BLaER1 treated with 17β-estradiol and CSF1 and Interleukin-3, amounts not matched to agents 10 nM and 100 nM (cell line): ENCODE measurements at regions not wholly inside any gene's neighbourhood (a gene's known extent, or its start where the extent isn't known, plus 50 kb on each side); places are given as distances from the start of the nearest gene placed in this dataset.
"Not testable (repeated sequence)": the region's sequence is repeated elsewhere in the genome, so short reads cannot be mapped to it uniquely, and the experiment has no call there.

ENCODE experiments used
- H3K27ac ChIP-seq, 11 experiments: shearing (Covaris generic); formaldehyde crosslinking; 2 replicates each; pipeline ENCODE4 v1.8.1; 2022
- H3K27me3 ChIP-seq, 11 experiments: shearing (Covaris generic); formaldehyde crosslinking; 2 replicates each; pipeline ENCODE4 v1.8.1; 2022
- H3K36me3 ChIP-seq, 11 experiments: shearing (Covaris generic); formaldehyde crosslinking; 2 replicates each; pipeline ENCODE4 v1.8.1; 2022
- H3K4me1 ChIP-seq, 10 experiments: shearing (Covaris generic); formaldehyde crosslinking; 2 replicates each; pipeline ENCODE4 v1.8.1; 2022
- H3K4me2 ChIP-seq, 11 experiments: shearing (Covaris generic); formaldehyde crosslinking; 2 replicates each; pipeline ENCODE4 v1.8.1; 2022
- H3K4me3 ChIP-seq, 10 experiments: shearing (Covaris generic); formaldehyde crosslinking; 2 replicates each; pipeline ENCODE4 v1.8.1; 2022
- H3K9ac ChIP-seq, 11 experiments: shearing (Covaris generic); formaldehyde crosslinking; 2 replicates each; pipeline ENCODE4 v1.8.1; 2022
- H3K9me3 ChIP-seq, 11 experiments: shearing (Covaris generic); formaldehyde crosslinking; replicated peaks in 1 of 11; 2 replicates each; pipeline ENCODE4 v1.8.1; 2022
- H4K20me1 ChIP-seq, 11 experiments: shearing (Covaris generic); formaldehyde crosslinking; 2 replicates each; pipeline ENCODE4 v1.8.1; 2022
- Cebpa-rat ChIP-seq, 11 experiments: shearing (Covaris generic); IDR thresholded peaks; 2 replicates each; pipeline ENCODE4 v1.8.1; 2022

DNA sequence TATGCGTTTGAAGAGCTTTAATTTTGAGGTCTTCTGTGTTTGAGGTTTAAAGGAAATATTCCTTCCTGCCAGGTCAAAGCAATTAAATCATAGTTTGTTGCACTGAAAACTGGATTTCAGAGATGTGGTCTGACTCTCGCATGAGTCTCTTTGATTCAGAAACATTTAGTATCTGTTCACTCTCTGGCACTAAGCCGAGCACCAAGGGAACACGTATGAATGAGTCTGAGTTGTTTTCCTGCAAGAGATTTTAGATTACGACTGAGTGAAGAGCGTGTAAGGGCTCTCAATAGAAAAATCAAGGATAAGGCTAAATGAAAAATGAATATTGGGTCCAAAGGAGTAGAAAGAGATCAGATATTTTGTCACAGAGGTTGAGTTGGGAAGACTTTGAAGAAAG is 875.4 kb upstream of the PRKX start:
- Histone ChIP-seq H3K36me3 (no peaks in the 10 kb centered on the region), H4K20me1 (no peaks in the 10 kb centered on the region), H3K27ac (no peak overlapping the region), H3K4me3 (no peak overlapping the region), H3K4me1 (no peaks in the 10 kb centered on the region), H3K9ac (no peak overlapping the region), H3K27me3 (no peaks in the 10 kb centered on the region), H3K9me3 (no peaks in the 10 kb centered on the region), H3K4me2 (no peak overlapping the region)
- TF ChIP-seq Cebpa-rat (IDR thresholded peaks at IDR 0.05), result no peak

DNA sequence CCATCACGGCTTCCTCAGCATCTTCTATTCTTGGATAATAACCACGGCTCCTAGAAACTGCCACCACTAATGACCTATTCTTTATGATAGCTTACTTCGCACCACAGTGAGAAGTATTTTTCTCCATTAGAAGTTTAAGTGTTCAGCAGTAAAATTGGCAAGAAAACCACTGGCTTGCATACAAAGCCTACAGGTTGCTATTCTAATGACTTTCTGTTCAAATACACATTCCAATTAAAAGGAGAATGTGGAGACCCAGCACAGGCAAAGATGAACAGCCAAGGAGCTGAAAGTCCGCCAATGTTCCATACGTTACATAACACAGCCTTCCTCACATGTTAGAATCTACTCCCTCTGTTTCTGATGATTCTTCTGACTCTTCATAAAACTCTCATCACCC is 875.0 kb upstream of the PRKX start:
- TF ChIP-seq Cebpa-rat (IDR thresholded peaks at IDR 0.05), result no peak
- no peaks in the 10 kb centered on the region for H3K27me3 ChIP-seq
- no peaks in the 10 kb centered on the region for H4K20me1 ChIP-seq
- H3K4me2 ChIP-seq, result no peak overlapping the region
- H3K4me3 ChIP-seq, result no peak overlapping the region
- no peaks in the 10 kb centered on the region for H3K36me3 ChIP-seq
- no peak overlapping the region for H3K27ac ChIP-seq
- H3K9ac ChIP-seq, result no peak overlapping the region
- H3K9me3 ChIP-seq, result no peaks in the 10 kb centered on the region
- no peaks in the 10 kb centered on the region for H3K4me1 ChIP-seq

GRCh38 chrX:4588056-4588455 is 874.6 kb upstream of the PRKX start:
- Histone ChIP-seq H3K4me2 (no peak overlapping the region), H3K9ac (no peak overlapping the region), H3K4me1 (no peaks in the 10 kb centered on the region), H3K4me3 (no peak overlapping the region), H4K20me1 (no peaks in the 10 kb centered on the region), H3K36me3 (no peaks in the 10 kb centered on the region), H3K9me3 (no peaks in the 10 kb centered on the region), H3K27me3 (no peaks in the 10 kb centered on the region), H3K27ac (no peak overlapping the region)
- no peak for TF ChIP-seq Cebpa-rat (IDR thresholded peaks at IDR 0.05)

DNA sequence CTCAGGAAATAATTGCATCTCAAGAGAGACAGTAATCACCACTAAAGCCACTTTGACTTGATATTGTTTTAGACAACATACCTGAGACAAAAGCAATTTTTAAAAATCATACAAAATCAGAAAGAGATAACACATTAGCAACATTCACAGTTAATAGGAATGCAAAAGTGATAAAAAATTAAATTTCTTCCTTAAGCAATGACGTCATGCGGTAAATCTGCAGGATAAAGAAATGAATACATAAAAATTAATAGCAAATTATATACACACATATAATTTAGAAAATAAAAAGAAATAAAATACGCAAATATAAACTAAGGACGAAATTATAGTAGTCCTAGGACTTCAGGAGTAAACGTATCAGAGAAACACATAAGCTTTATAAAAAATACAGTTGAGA is 866.5 kb upstream of the PRKX start:
- Histone ChIP-seq H3K27me3 (no peaks in the 10 kb centered on the region), H3K9ac (no peak overlapping the region), H4K20me1 (no peaks in the 10 kb centered on the region), H3K4me1 (no peaks in the 10 kb centered on the region), H3K4me2 (no peak overlapping the region), H3K36me3 (no peaks in the 10 kb centered on the region), H3K4me3 (no peak overlapping the region), H3K9me3 (no peaks in the 10 kb centered on the region), H3K27ac (no peak overlapping the region)
- no peak for TF ChIP-seq Cebpa-rat (IDR thresholded peaks at IDR 0.05)

DNA sequence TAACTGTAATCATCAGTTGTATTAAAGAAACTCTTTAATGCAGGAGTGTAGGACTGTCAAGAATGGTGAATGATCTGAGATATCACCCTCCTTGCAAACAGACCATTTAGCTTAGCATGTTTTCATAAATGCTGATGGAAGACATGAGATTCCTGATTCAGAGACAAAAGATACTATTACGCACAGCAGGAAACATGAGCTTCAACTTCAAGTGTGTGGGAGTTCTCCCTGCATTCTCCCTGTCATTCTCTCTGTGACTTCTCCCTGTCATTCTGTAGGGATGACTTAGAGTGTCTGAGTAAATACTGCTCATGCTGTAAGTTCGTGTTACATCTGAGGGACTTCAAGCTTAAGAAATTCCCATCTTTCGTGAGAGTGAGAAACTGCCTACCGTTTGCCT is 866.0 kb upstream of the PRKX start:
- H3K4me3 ChIP-seq, result no peak overlapping the region
- H3K4me2 ChIP-seq, result no peak overlapping the region
- no peaks in the 10 kb centered on the region for H3K27me3 ChIP-seq
- no peak overlapping the region for H3K27ac ChIP-seq
- no peak overlapping the region for H3K9ac ChIP-seq
- no peaks in the 10 kb centered on the region for H3K4me1 ChIP-seq
- H3K36me3 ChIP-seq, result no peaks in the 10 kb centered on the region
- no peaks in the 10 kb centered on the region for H3K9me3 ChIP-seq
- H4K20me1 ChIP-seq, result no peaks in the 10 kb centered on the region
- no peak for TF ChIP-seq Cebpa-rat (IDR thresholded peaks at IDR 0.05)

GRCh38 chrX:4572691-4573090 is 859.2 kb upstream of the PRKX start:
- Histone ChIP-seq H4K20me1 (no peaks in the 10 kb centered on the region), H3K4me3 (no peak overlapping the region)

DNA sequence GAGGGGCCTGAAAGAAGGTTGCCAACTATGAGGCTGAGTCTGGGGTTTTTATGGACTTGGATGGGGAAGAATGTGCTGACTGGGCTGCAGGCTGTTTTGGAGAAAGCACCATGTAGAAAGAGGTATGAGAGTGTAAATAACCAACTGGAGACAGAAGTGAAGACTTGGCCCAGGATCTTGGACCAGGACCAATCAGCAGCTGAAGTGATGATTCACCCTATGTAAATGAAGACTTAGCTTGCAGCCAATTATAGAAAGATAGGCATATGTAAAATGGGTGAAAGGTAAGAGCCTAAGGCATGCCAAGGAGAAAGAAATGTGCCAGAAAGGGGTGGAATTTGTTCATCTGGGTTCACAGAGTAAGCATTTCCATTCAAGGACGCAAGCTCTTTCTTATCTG is 856.7 kb upstream of the PRKX start:
- Histone ChIP-seq H4K20me1 (no peaks in the 10 kb centered on the region), H3K4me3 (no peak overlapping the region), H3K4me2 (no peak overlapping the region), H3K27me3 (no peaks in the 10 kb centered on the region), H3K27ac (no peak overlapping the region), H3K9me3 (peaks cover 0 to 10% (median 7%) of the 10 kb centered on the region in 11 experiments; a peak in 19 of 22 replicates), H3K36me3 (no peaks in the 10 kb centered on the region), H3K4me1 (no peaks in the 10 kb centered on the region), H3K9ac (no peak overlapping the region)
- no peak for TF ChIP-seq Cebpa-rat (IDR thresholded peaks at IDR 0.05)

More at GRCh38 chrX:4572691-4573090, 859.2 kb upstream of the PRKX start:
- Histone ChIP-seq H3K36me3 (no peaks in the 10 kb centered on the region), H3K4me2 (no peak overlapping the region), H3K9me3 (peaks cover 0 to 10% (median 7%) of the 10 kb centered on the region in 11 experiments; a peak in 19 of 22 replicates), H3K27me3 (no peaks in the 10 kb centered on the region), H3K9ac (no peak overlapping the region), H3K4me1 (no peaks in the 10 kb centered on the region), H3K27ac (no peak overlapping the region)
- no peak for TF ChIP-seq Cebpa-rat (IDR thresholded peaks at IDR 0.05)

GRCh38 chrX:4560192-4560591 is 846.7 kb upstream of the PRKX start:
- H3K4me2 ChIP-seq, result no peak overlapping the region
- no peak overlapping the region for H3K4me3 ChIP-seq
- no peak for TF ChIP-seq Cebpa-rat (IDR thresholded peaks at IDR 0.05)
- H3K36me3 ChIP-seq, result no peaks in the 10 kb centered on the region
- no peaks in the 10 kb centered on the region for H3K9me3 ChIP-seq
- H3K27me3 ChIP-seq, result no peaks in the 10 kb centered on the region
- H3K27ac ChIP-seq, result no peak overlapping the region
- no peak overlapping the region for H3K9ac ChIP-seq
- H3K4me1 ChIP-seq, result no peaks in the 10 kb centered on the region
- H4K20me1 ChIP-seq, result no peaks in the 10 kb centered on the region

DNA sequence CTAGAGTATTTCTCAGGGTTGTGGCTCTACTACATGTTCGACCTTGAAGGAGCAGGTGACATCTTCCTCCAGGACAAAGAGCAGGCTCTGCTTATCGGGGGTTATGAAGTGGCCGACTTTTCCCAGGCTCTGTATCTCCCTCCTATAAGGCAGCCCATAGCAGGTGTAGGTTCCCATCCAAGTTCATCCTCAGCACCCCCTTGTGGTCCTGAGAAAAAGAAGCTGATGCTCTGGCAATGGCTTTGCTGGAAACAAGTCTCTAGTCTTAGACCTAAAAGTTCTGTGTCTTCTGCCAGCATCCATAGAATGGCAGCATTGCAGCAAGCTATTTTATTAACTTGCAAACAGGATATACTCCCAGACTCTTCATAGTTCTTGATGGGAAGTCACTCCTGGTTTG is 836.6 kb upstream of the PRKX start:
- Histone ChIP-seq H4K20me1 (no peaks in the 10 kb centered on the region), H3K27ac (no peak overlapping the region), H3K4me3 (no peak overlapping the region), H3K36me3 (no peaks in the 10 kb centered on the region), H3K27me3 (no peaks in the 10 kb centered on the region), H3K9ac (no peak overlapping the region), H3K9me3 (no peaks in the 10 kb centered on the region), H3K4me1 (no peaks in the 10 kb centered on the region), H3K4me2 (no peak overlapping the region)
- no peak for TF ChIP-seq Cebpa-rat (IDR thresholded peaks at IDR 0.05)

DNA sequence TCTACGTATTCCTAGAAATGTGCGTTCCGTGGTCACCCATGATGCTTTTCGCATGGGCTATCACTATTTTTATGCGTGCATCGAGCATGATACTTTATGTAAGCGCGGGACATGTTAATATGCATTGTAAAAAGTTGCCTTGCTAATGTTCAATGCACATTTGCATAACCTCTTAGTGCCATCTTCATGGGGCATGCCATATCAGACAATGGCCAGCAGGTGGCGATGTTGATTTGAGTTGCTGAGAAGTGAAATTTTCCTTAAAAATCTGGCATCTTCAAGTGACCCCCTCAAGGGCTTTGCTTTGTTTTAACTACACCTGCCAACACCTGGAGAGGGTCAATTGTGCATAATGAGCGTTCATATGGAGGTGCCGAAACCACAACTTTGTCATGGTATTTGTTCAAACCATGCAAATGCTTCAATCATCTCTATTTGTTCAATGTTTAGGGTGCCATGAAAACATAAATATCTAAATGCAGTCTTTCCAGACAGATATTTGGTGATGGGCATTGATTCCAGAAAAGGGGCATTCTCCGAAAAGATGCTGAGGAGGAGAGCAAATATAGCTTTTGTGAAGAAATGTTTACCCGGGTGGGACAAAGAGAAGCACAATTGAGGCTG is 833.9 kb upstream of the PRKX start:
- Histone ChIP-seq H3K4me1 (no peaks in the 10 kb centered on the region), H4K20me1 (no peaks in the 10 kb centered on the region), H3K36me3 (no peaks in the 10 kb centered on the region), H3K4me2 (no peak overlapping the region), H3K27me3 (no peaks in the 10 kb centered on the region), H3K9me3 (no peaks in the 10 kb centered on the region), H3K9ac (no peak overlapping the region), H3K4me3 (no peak overlapping the region), H3K27ac (no peak overlapping the region)
- TF ChIP-seq Cebpa-rat (IDR thresholded peaks at IDR 0.05), result no peak

- H3K4me2 ChIP-seq, H3K27me3 ChIP-seq, H4K20me1 ChIP-seq, H3K36me3 ChIP-seq, H3K9ac ChIP-seq, H3K4me1 ChIP-seq, H3K27ac ChIP-seq, H3K9me3 ChIP-seq, H3K4me3 ChIP-seq: not testable (repeated sequence)
These were observed 832.7 kb upstream of the PRKX start for GRCh38 chrX:4546178-4546577.
